ENCODE measurements at regions not wholly inside any gene's neighbourhood (a gene's known extent, or its start where the extent isn't known, plus 50 kb on each side); places are given as distances from the start of the nearest gene placed in this dataset.

GRCh38 chr13:77986713-77987112, 68.1 kb upstream of the EDNRB start:
- Histone ChIP-seq H3K4me3 (ENCODE audit: low read length) (no peak overlapping the region), H2AFZ (ENCODE audit: low read length) (no peak overlapping the region), H3K9me3 (ENCODE audit: low read length) (no peaks in the 10 kb centered on the region), H3K36me3 (ENCODE audit: insufficient read depth, low read length) (no peaks in the 10 kb centered on the region), H3K9me2 (replicated peaks; ENCODE audit: insufficient read depth, low read length) (no peaks in the 10 kb centered on the region), H3K27me3 (ENCODE audit: low read length) (no peaks in the 10 kb centered on the region), H3K27ac (ENCODE audit: low read length) (no peak overlapping the region), H4K20me1 (ENCODE audit: insufficient read depth, low read depth, low read length) (no peaks in the 10 kb centered on the region), H3K4me1 (ENCODE audit: low read length) (no peaks in the 10 kb centered on the region), H3K4me2 (ENCODE audit: low read depth, low read length, poor library complexity, severe bottlenecking) (no peak overlapping the region), H3K9ac (ENCODE audit: low read length) (no peak overlapping the region), H3K79me2 (ENCODE audit: low read length) (no peaks in the 10 kb centered on the region)
- no peak for DNase-seq

GRCh38 chr13:77985866-77986636, 67.4 kb upstream of the EDNRB start:
- no peak overlapping the region for H3K4me2 ChIP-seq (ENCODE audit: low read depth, low read length, poor library complexity, severe bottlenecking)

DNA sequence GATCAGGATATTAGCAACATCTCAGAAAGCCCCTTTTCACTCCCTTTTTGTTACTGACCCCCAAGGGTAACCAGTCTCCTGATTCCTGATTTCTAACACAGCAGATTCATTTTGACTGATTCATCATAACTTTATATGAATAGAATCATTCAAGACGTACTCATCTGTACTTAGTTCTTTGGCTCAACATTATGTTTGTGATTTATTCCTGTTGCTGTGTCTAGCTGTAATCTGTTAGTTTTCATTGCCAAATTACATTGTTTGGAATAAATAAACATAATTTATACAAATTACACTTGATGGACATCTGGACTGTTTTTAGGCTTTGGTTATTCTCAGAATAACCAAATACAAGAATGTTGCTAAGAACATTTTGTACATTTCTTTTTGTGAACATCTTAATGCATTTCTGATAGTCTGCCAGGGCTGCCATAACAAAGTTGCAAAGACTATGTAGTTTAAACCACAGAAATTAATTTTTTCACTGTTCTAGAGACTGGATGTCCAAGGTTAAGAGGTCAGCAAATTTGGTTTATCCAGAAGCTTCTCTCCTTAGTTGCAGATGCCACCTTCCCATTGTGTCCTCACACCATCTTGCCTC, 62.8 kb upstream of the EDNRB start:
- no peaks in the 10 kb centered on the region for H3K9me3 ChIP-seq (ENCODE audit: low read length)
- H3K27ac ChIP-seq (ENCODE audit: low read length) = no peak overlapping the region
- H4K20me1 ChIP-seq (ENCODE audit: insufficient read depth, low read depth, low read length) = no peaks in the 10 kb centered on the region
- H3K4me3 ChIP-seq (ENCODE audit: low read length) = no peak overlapping the region
- no peaks in the 10 kb centered on the region for H3K79me2 ChIP-seq (ENCODE audit: low read length)
- no peaks in the 10 kb centered on the region for H3K27me3 ChIP-seq (ENCODE audit: low read length)
- H3K4me2 ChIP-seq (ENCODE audit: low read depth, low read length, poor library complexity, severe bottlenecking) = no peak overlapping the region
- DNase-seq = no peak
- H3K9me2 ChIP-seq (replicated peaks; ENCODE audit: insufficient read depth, low read length) = no peaks in the 10 kb centered on the region
- H2AFZ ChIP-seq (ENCODE audit: low read length) = no peak overlapping the region
- H3K9ac ChIP-seq (ENCODE audit: low read length) = no peak overlapping the region
- H3K4me1 ChIP-seq (ENCODE audit: low read length) = no peaks in the 10 kb centered on the region
- no peaks in the 10 kb centered on the region for H3K36me3 ChIP-seq (ENCODE audit: insufficient read depth, low read length)

More at GRCh38 chr13:77985866-77986636, 67.4 kb upstream of the EDNRB start:
- no peaks in the 10 kb centered on the region for H3K36me3 ChIP-seq (ENCODE audit: insufficient read depth, low read length)
- no peak for DNase-seq
- no peaks in the 10 kb centered on the region for H3K9me3 ChIP-seq (ENCODE audit: low read length)
- H3K4me1 ChIP-seq (ENCODE audit: low read length) = no peaks in the 10 kb centered on the region
- no peak overlapping the region for H3K9ac ChIP-seq (ENCODE audit: low read length)
- H3K79me2 ChIP-seq (ENCODE audit: low read length) = no peaks in the 10 kb centered on the region
- no peaks in the 10 kb centered on the region for H3K27me3 ChIP-seq (ENCODE audit: low read length)
- H3K27ac ChIP-seq (ENCODE audit: low read length) = no peak overlapping the region
- H2AFZ ChIP-seq (ENCODE audit: low read length) = no peak overlapping the region
- H4K20me1 ChIP-seq (ENCODE audit: insufficient read depth, low read depth, low read length) = no peaks in the 10 kb centered on the region
- no peak overlapping the region for H3K4me3 ChIP-seq (ENCODE audit: low read length)
- H3K9me2 ChIP-seq (replicated peaks; ENCODE audit: insufficient read depth, low read length) = no peaks in the 10 kb centered on the region

- Histone ChIP-seq H3K4me2 (ENCODE audit: low read depth, low read length, poor library complexity, severe bottlenecking) (no peak overlapping the region), H2AFZ (ENCODE audit: low read length) (no peak overlapping the region), H3K4me3 (ENCODE audit: low read length) (no peak overlapping the region)
These were observed 62.0 kb upstream of the EDNRB start for GRCh38 chr13:77980592-77980991.

GRCh38 chr13:77979721-77980385, 61.2 kb upstream of the EDNRB start:
- no peaks in the 10 kb centered on the region for H3K27me3 ChIP-seq (ENCODE audit: low read length)
- no peaks in the 10 kb centered on the region for H3K36me3 ChIP-seq (ENCODE audit: insufficient read depth, low read length)
- H3K4me2 ChIP-seq (ENCODE audit: low read depth, low read length, poor library complexity, severe bottlenecking) = no peak overlapping the region
- H3K9me3 ChIP-seq (ENCODE audit: low read length) = no peaks in the 10 kb centered on the region
- DNase-seq = no peak
- no peak overlapping the region for H3K27ac ChIP-seq (ENCODE audit: low read length)
- no peaks in the 10 kb centered on the region for H4K20me1 ChIP-seq (ENCODE audit: insufficient read depth, low read depth, low read length)
- no peak overlapping the region for H3K9ac ChIP-seq (ENCODE audit: low read length)
- H3K79me2 ChIP-seq (ENCODE audit: low read length) = no peaks in the 10 kb centered on the region
- H2AFZ ChIP-seq (ENCODE audit: low read length) = no peak overlapping the region
- H3K4me3 ChIP-seq (ENCODE audit: low read length) = no peak overlapping the region
- no peaks in the 10 kb centered on the region for H3K9me2 ChIP-seq (replicated peaks; ENCODE audit: insufficient read depth, low read length)
- no peaks in the 10 kb centered on the region for H3K4me1 ChIP-seq (ENCODE audit: low read length)

More at GRCh38 chr13:77980592-77980991, 62.0 kb upstream of the EDNRB start:
- no peak for DNase-seq
- H4K20me1 ChIP-seq (ENCODE audit: insufficient read depth, low read depth, low read length) = no peaks in the 10 kb centered on the region
- H3K9me2 ChIP-seq (replicated peaks; ENCODE audit: insufficient read depth, low read length) = no peaks in the 10 kb centered on the region
- H3K9ac ChIP-seq (ENCODE audit: low read length) = no peak overlapping the region
- H3K79me2 ChIP-seq (ENCODE audit: low read length) = no peaks in the 10 kb centered on the region
- H3K27me3 ChIP-seq (ENCODE audit: low read length) = no peaks in the 10 kb centered on the region
- H3K27ac ChIP-seq (ENCODE audit: low read length) = no peak overlapping the region
- no peaks in the 10 kb centered on the region for H3K4me1 ChIP-seq (ENCODE audit: low read length)
- H3K9me3 ChIP-seq (ENCODE audit: low read length) = no peaks in the 10 kb centered on the region
- no peaks in the 10 kb centered on the region for H3K36me3 ChIP-seq (ENCODE audit: insufficient read depth, low read length)

DNA sequence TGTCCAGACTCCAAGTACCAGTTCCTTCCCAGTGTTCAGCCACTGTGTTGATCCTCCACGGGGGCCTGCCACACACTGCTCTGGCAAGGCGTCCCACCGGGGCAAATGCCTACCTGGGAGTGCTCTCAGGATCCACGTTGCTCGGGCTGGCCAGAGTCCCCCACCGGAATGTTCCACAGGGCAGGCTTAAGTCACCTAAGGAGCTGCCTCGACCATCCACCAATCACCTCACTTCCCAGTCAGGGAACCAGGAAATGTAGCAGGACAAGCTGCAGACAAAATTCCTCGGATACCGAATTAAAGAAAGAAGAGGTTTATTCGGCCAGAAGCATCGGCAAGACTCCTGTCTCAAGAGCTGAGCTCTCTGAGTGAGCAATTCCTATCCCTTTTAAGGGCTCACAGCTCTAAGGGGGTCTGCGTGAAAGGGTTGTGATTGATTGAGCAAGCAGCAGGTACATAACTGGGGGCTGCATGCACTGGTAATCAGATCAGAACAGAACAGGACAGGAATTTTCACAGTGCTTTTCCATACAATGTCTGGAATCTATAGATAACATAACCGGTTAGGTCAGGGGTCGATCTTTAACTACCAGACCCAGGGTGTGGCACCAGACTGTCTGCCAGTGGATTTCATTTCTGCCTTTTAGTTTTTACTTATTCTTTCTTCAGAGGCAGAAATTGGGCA, 56.9 kb upstream of the EDNRB start:
- no peaks in the 10 kb centered on the region for H4K20me1 ChIP-seq (ENCODE audit: insufficient read depth, low read depth, low read length)
- H3K9ac ChIP-seq (ENCODE audit: low read length) = no peak overlapping the region
- no peaks in the 10 kb centered on the region for H3K36me3 ChIP-seq (ENCODE audit: insufficient read depth, low read length)
- H3K27ac ChIP-seq (ENCODE audit: low read length) = no peak overlapping the region
- no peak overlapping the region for H3K4me2 ChIP-seq (ENCODE audit: low read depth, low read length, poor library complexity, severe bottlenecking)
- no peaks in the 10 kb centered on the region for H3K79me2 ChIP-seq (ENCODE audit: low read length)
- no peaks in the 10 kb centered on the region for H3K27me3 ChIP-seq (ENCODE audit: low read length)
- no peak for DNase-seq
- no peaks in the 10 kb centered on the region for H3K9me3 ChIP-seq (ENCODE audit: low read length)
- H3K4me3 ChIP-seq (ENCODE audit: low read length) = no peak overlapping the region
- H2AFZ ChIP-seq (ENCODE audit: low read length) = no peak overlapping the region
- H3K4me1 ChIP-seq (ENCODE audit: low read length) = no peaks in the 10 kb centered on the region
- no peaks in the 10 kb centered on the region for H3K9me2 ChIP-seq (replicated peaks; ENCODE audit: insufficient read depth, low read length)

DNA sequence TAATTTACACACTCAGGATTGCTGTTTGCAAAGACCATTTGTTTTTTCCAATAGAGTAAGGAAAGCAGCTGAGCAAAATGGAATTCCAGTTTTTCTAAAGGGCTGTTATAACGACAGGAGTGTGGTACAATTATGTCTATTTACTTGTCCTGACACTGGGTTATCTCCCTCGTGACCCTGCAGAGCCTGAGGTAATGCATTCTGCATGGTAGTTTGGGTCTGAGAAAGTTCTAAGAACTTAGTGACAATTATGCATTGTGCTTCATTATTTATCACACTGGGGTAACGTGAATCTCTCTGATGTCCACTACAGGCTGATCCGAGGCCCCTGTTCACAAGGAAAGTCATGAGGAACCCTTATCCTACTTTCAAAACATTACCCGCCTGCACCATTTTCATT, 50.7 kb upstream of the EDNRB start:
- Histone ChIP-seq H3K79me2 (ENCODE audit: low read length) (no peaks in the 10 kb centered on the region), H2AFZ (ENCODE audit: low read length) (no peak overlapping the region), H3K27ac (ENCODE audit: low read length) (no peak overlapping the region), H3K9ac (ENCODE audit: low read length) (no peak overlapping the region), H3K4me2 (ENCODE audit: low read depth, low read length, poor library complexity, severe bottlenecking) (no peak overlapping the region), H3K36me3 (ENCODE audit: insufficient read depth, low read length) (no peaks in the 10 kb centered on the region), H3K4me1 (ENCODE audit: low read length) (no peaks in the 10 kb centered on the region), H3K9me2 (replicated peaks; ENCODE audit: insufficient read depth, low read length) (no peaks in the 10 kb centered on the region), H3K4me3 (ENCODE audit: low read length) (no peak overlapping the region), H3K9me3 (ENCODE audit: low read length) (no peaks in the 10 kb centered on the region), H3K27me3 (ENCODE audit: low read length) (no peaks in the 10 kb centered on the region), H4K20me1 (ENCODE audit: insufficient read depth, low read depth, low read length) (no peaks in the 10 kb centered on the region)
- DNase-seq = no peak

All from Karpas-422 (cell line).